ENCODE measurements at regions not wholly inside any gene's neighbourhood (a gene's known extent, or its start where the extent isn't known, plus 50 kb on each side); places are given as distances from the start of the nearest gene placed in this dataset.

- Histone ChIP-seq H3K27me3 (ENCODE audit: control insufficient read depth, insufficient read depth, low read length) (no peaks in the 10 kb centered on the region), H3K36me3 (ENCODE audit: control insufficient read depth in 2 of 3, insufficient read depth in 3 of 3, low read length in 3 of 3) (no peaks in the 10 kb centered on the region), H3K9ac (ENCODE audit: low read length in 3 of 3) (peak overlapping the region in 1 of 3 donors; percentile 9), H3K4me3 (ENCODE audit: low read length in 3 of 3) (peak overlapping the region in 2 of 3 donors; percentile 56 to 71), H3K9me3 (ENCODE audit: control insufficient read depth in 2 of 3, insufficient read depth in 1 of 3, low read length in 3 of 3) (no peaks in the 10 kb centered on the region), H3K4me1 (ENCODE audit: control insufficient read depth in 2 of 3, insufficient read depth in 2 of 3, low read depth in 1 of 3, low read length in 3 of 3) (no peaks in the 10 kb centered on the region), H3K27ac (ENCODE audit: low read depth in 2 of 2, low read length in 2 of 2) (no peak overlapping the region)
- intact Hi-C loops (cut with DNase I): no loop called here
- FAIRE-seq (no peak), DNase-seq (no peak)
- no peak for TF ChIP-seq CTCF (IDR thresholded peaks at IDR 0.05; ENCODE audit: borderline replicate concordance, extremely low read depth, insufficient read depth)
These were observed 60.7 kb upstream of the BTN3A2 start for GRCh38 chr6:26304213-26304796.

GRCh38 chr6:26304797-26305640 lies 60.0 kb upstream of the BTN3A2 start:
- Histone ChIP-seq H3K4me3 (ENCODE audit: low read length in 3 of 3) (peak overlapping the region; percentile 35 to 71 (median 56)), H3K27ac (ENCODE audit: low read depth in 2 of 2, low read length in 2 of 2) (peak overlapping the region in 1 of 2 donors; percentile 35), H3K4me1 (ENCODE audit: control insufficient read depth in 2 of 3, insufficient read depth in 2 of 3, low read depth in 1 of 3, low read length in 3 of 3) (no peaks in the 10 kb centered on the region), H3K9ac (ENCODE audit: low read length in 3 of 3) (peak overlapping the region in 2 of 3 donors; percentile 3 to 9), H3K36me3 (ENCODE audit: control insufficient read depth in 2 of 3, insufficient read depth in 3 of 3, low read length in 3 of 3) (no peaks in the 10 kb centered on the region), H3K27me3 (ENCODE audit: control insufficient read depth, insufficient read depth, low read length) (no peaks in the 10 kb centered on the region), H3K9me3 (ENCODE audit: control insufficient read depth in 2 of 3, insufficient read depth in 1 of 3, low read length in 3 of 3) (no peaks in the 10 kb centered on the region)
- TF ChIP-seq CTCF (IDR thresholded peaks at IDR 0.05; ENCODE audit: borderline replicate concordance, extremely low read depth, insufficient read depth): no peak
- DNase-seq (peak in 4 of 5 donors; percentile 75 to 86 (median 82)), FAIRE-seq (no peak)
- intact Hi-C loops (cut with DNase I): no loop called here

GRCh38 chr6:26305641-26305969 lies 59.4 kb upstream of the BTN3A2 start:
- TF ChIP-seq CTCF (IDR thresholded peaks at IDR 0.05; ENCODE audit: borderline replicate concordance, extremely low read depth, insufficient read depth): no peak
- Histone ChIP-seq H3K9ac (ENCODE audit: low read length in 3 of 3) (no peak overlapping the region), H3K27ac (ENCODE audit: low read depth in 2 of 2, low read length in 2 of 2) (peak overlapping the region in 1 of 2 donors; percentile 35), H3K9me3 (ENCODE audit: control insufficient read depth in 2 of 3, insufficient read depth in 1 of 3, low read length in 3 of 3) (no peaks in the 10 kb centered on the region), H3K36me3 (ENCODE audit: control insufficient read depth in 2 of 3, insufficient read depth in 3 of 3, low read length in 3 of 3) (no peaks in the 10 kb centered on the region), H3K4me1 (ENCODE audit: control insufficient read depth in 2 of 3, insufficient read depth in 2 of 3, low read depth in 1 of 3, low read length in 3 of 3) (no peaks in the 10 kb centered on the region), H3K27me3 (ENCODE audit: control insufficient read depth, insufficient read depth, low read length) (no peaks in the 10 kb centered on the region), H3K4me3 (ENCODE audit: low read length in 3 of 3) (peak overlapping the region in 1 of 3 donors; percentile 56)
- FAIRE-seq: no peak
- no peak for DNase-seq
- intact Hi-C loops (cut with DNase I): no loop called here

Measured in kidney (tissue), 13 donors.